A673 (cell line): ENCODE measurements at regions not wholly inside any gene's neighbourhood (a gene's known extent, or its start where the extent isn't known, plus 50 kb on each side); places are given as distances from the start of the nearest gene placed in this dataset.
"Not testable (repeated sequence)": the region's sequence is repeated elsewhere in the genome, so short reads cannot be mapped to it uniquely, and the experiment has no call there.

Experiments used
- EZH2 ChIP-seq: fragments of 200-600 bp; sonication (generic); IDR thresholded peaks from 2 replicates; pipeline ENCODE4 v1.6.1; 2017; ENCODE audit warnings: borderline replicate concordance, low read depth, mild to moderate bottlenecking, mixed read lengths, antibody characterized with exemption, low read length; ENCODE audit not compliant: poor library complexity, severe bottlenecking
- TF ChIP-seq, protein P1 (sequence below): fragments of 300-800, 200-600 bp; sonication (generic); conservative IDR thresholded peaks from 2 replicates; pipeline ENCODE4 v1.5.1; 2017; ENCODE audit warnings: low read depth, mild to moderate bottlenecking, antibody characterized with exemption, low read length, moderate library complexity, mixed read lengths

- TF ChIP-seq, protein P1, sequence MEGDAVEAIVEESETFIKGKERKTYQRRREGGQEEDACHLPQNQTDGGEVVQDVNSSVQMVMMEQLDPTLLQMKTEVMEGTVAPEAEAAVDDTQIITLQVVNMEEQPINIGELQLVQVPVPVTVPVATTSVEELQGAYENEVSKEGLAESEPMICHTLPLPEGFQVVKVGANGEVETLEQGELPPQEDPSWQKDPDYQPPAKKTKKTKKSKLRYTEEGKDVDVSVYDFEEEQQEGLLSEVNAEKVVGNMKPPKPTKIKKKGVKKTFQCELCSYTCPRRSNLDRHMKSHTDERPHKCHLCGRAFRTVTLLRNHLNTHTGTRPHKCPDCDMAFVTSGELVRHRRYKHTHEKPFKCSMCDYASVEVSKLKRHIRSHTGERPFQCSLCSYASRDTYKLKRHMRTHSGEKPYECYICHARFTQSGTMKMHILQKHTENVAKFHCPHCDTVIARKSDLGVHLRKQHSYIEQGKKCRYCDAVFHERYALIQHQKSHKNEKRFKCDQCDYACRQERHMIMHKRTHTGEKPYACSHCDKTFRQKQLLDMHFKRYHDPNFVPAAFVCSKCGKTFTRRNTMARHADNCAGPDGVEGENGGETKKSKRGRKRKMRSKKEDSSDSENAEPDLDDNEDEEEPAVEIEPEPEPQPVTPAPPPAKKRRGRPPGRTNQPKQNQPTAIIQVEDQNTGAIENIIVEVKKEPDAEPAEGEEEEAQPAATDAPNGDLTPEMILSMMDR: not testable (repeated sequence)
- not testable (repeated sequence) for TF ChIP-seq EZH2
Measured at GRCh38 chr22:11035031-11035873, 4492.7 kb upstream of the OR11H1 start.
